ENCODE measurements at regions not wholly inside any gene's neighbourhood (a gene's known extent, or its start where the extent isn't known, plus 50 kb on each side); places are given as distances from the start of the nearest gene placed in this dataset.
"Not testable (repeated sequence)": the region's sequence is repeated elsewhere in the genome, so short reads cannot be mapped to it uniquely, and the experiment has no call there.

GRCh38 chr2:234271338-234271737 is 220.8 kb downstream of the SPP2 start:
- intact Hi-C loops (cut with DNase I), result no loop called here
- no peak for DNase-seq
- ATAC-seq (ENCODE audit: poor library complexity), result no peak

- ATAC-seq (ENCODE audit: poor library complexity), result no peak
- intact Hi-C loops (cut with DNase I), result no loop called here
- no peak for DNase-seq
Observed at GRCh38 chr2:234269769-234270204, 219.3 kb downstream of the SPP2 start.

- DNase-seq, result no peak
- ATAC-seq (ENCODE audit: poor library complexity), result no peak
- intact Hi-C loops (cut with DNase I), result no loop called here
Observed at GRCh38 chr2:234267534-234267933, 217.0 kb downstream of the SPP2 start.

GRCh38 chr2:234266952-234267351 is 216.4 kb downstream of the SPP2 start:
- intact Hi-C loops (cut with DNase I), result no loop called here
- no peak for ATAC-seq (ENCODE audit: poor library complexity)
- DNase-seq, result no peak

- intact Hi-C loops (cut with DNase I), result no loop called here
- DNase-seq, result no peak
Observed at GRCh38 chr2:234265206-234265605, 214.7 kb downstream of the SPP2 start.

GRCh38 chr2:234261736-234262135 is 211.2 kb downstream of the SPP2 start:
- ATAC-seq (ENCODE audit: poor library complexity), result no peak
- intact Hi-C loops (cut with DNase I), result no loop called here
- DNase-seq, result no peak

More at GRCh38 chr2:234265206-234265605, 214.7 kb downstream of the SPP2 start:
- no peak for ATAC-seq (ENCODE audit: poor library complexity)

- no peak for DNase-seq
- ATAC-seq (ENCODE audit: poor library complexity), result no peak
- intact Hi-C loops (cut with DNase I), result loop anchor here (10.0 kb wide), 1 partner anchor 115 kb away; no protein-coding TSS in a partner anchor
Observed at GRCh38 chr2:234259440-234259839, 208.9 kb downstream of the SPP2 start.

GRCh38 chr2:234258562-234259141 is 208.2 kb downstream of the SPP2 start:
- DNase-seq, result no peak
- intact Hi-C loops (cut with DNase I), result loop anchor here (10.0 kb wide), 1 partner anchor 114 kb away; no protein-coding TSS in a partner anchor
- ATAC-seq (ENCODE audit: poor library complexity), result no peak

- DNase-seq (no peak), ATAC-seq (ENCODE audit: poor library complexity) (peak; percentile 66)
- intact Hi-C loops (cut with DNase I), result loop anchor here (10.0 kb wide), 1 partner anchor 113 kb away; no protein-coding TSS in a partner anchor
Observed at GRCh38 chr2:234257859-234258561, 207.5 kb downstream of the SPP2 start.

GRCh38 chr2:234256516-234256915 is 206.0 kb downstream of the SPP2 start:
- ATAC-seq (ENCODE audit: poor library complexity), result no peak

GRCh38 chr2:234254783-234255521 is 204.4 kb downstream of the SPP2 start:
- intact Hi-C loops (cut with DNase I), result loop anchor here (10.0 kb wide), 1 partner anchor 110 kb away; no protein-coding TSS in a partner anchor
- ATAC-seq (ENCODE audit: poor library complexity) (no peak), DNase-seq (no peak)

More at GRCh38 chr2:234256516-234256915, 206.0 kb downstream of the SPP2 start:
- intact Hi-C loops (cut with DNase I), result loop anchor here (10.0 kb wide), 1 partner anchor 112 kb away; no protein-coding TSS in a partner anchor
- no peak for DNase-seq

- DNase-seq (no peak), ATAC-seq (ENCODE audit: poor library complexity) (no peak)
- intact Hi-C loops (cut with DNase I), result loop anchor here (10.0 kb wide), 1 partner anchor 108 kb away; no protein-coding TSS in a partner anchor
Observed at GRCh38 chr2:234252772-234253171, 202.3 kb downstream of the SPP2 start.

- intact Hi-C loops (cut with DNase I), result loop anchor here (10.0 kb wide), 1 partner anchor 107 kb away; no protein-coding TSS in a partner anchor
- ATAC-seq (ENCODE audit: poor library complexity), result no peak
- no peak for DNase-seq
Observed at GRCh38 chr2:234251326-234252271, 201.1 kb downstream of the SPP2 start.

GRCh38 chr2:234250926-234251325 is 200.4 kb downstream of the SPP2 start:
- DNase-seq (no peak), ATAC-seq (ENCODE audit: poor library complexity) (no peak)
- intact Hi-C loops (cut with DNase I), result loop anchor here (10.0 kb wide), 1 partner anchor 106 kb away; no protein-coding TSS in a partner anchor

- DNase-seq (no peak), ATAC-seq (ENCODE audit: poor library complexity) (no peak)
- intact Hi-C loops (cut with DNase I), result loop anchor here (10.0 kb wide), 1 partner anchor 105 kb away; no protein-coding TSS in a partner anchor
Observed at GRCh38 chr2:234249873-234250272, 199.4 kb downstream of the SPP2 start.

GRCh38 chr2:234249034-234249735 is 198.7 kb downstream of the SPP2 start:
- intact Hi-C loops (cut with DNase I), result no loop called here
- no peak for ATAC-seq (ENCODE audit: poor library complexity)
- DNase-seq, result no peak

- ATAC-seq (ENCODE audit: poor library complexity); intact Hi-C loops (cut with DNase I); DNase-seq: not testable (repeated sequence)
Observed at GRCh38 chr2:234248213-234248710, 197.8 kb downstream of the SPP2 start.

Measured in Right ventricle myocardium superior (tissue), 1 donor.